PC-3 (cell line): ENCODE measurements at regions not wholly inside any gene's neighbourhood (a gene's known extent, or its start where the extent isn't known, plus 50 kb on each side); places are given as distances from the start of the nearest gene placed in this dataset.

Experiments
- ATAC-seq: fragments of 200-7000 bp; cut with Tn5 transposase; 2 replicates; pipeline ENCODE4 v1.9.1; 2020; ENCODE audit warnings: mild to moderate bottlenecking, moderate library complexity
- BruUV-seq: library from RNA; stranded (reverse); fragments of 400-500 nt; replicated peaks from 2 replicates; lab custom pipeline; 2021; lab: Mats Ljungman, UMichigan
- CTCF ChIA-PET: fragments of 300-600 bp; sonication (Branson Sonifier 250); formaldehyde crosslinking; loops from one replicate; lab custom pipeline; 2022; ENCODE audit warnings: antibody characterized with exemption; lab: Charles Lee
- POLR2A ChIA-PET: fragments of 300-600 bp; sonication (Branson Sonifier 250); formaldehyde crosslinking; loops from one replicate; lab custom pipeline; 2022; ENCODE audit warnings: antibody characterized with exemption; ENCODE audit not compliant: unreplicated experiment; lab: Charles Lee
- DNase-seq: peaks from one replicate; pipeline ENCODE4 v3.0.0-alpha.2; 2015
- H2AFZ ChIP-seq: fragments of 300-600 bp; sonication (generic); 2 replicates; pipeline ENCODE4 v1.6.0; 2016; ENCODE audit warnings: antibody characterized with exemption, low read length
- H3F3A ChIP-seq: fragments of 300-600 bp; sonication (generic); one replicate; pipeline ENCODE4 v1.6.0; 2017; ENCODE audit warnings: antibody characterized with exemption, low read length, control low read depth, mild to moderate bottlenecking; ENCODE audit not compliant: unreplicated experiment
- H3K27ac ChIP-seq: fragments of 300-600 bp; sonication (generic); 2 replicates; pipeline ENCODE4 v1.5.1; 2016; ENCODE audit warnings: mild to moderate bottlenecking, low read length
- H3K27me3 ChIP-seq: fragments of 300-600 bp; sonication (generic); 2 replicates; pipeline ENCODE4 v1.6.1; 2016; ENCODE audit warnings: low read length, mixed read lengths
- H3K36me3 ChIP-seq: fragments of 300-600 bp; sonication (generic); 2 replicates; pipeline ENCODE4 v1.6.1; 2016; ENCODE audit warnings: low read depth, mixed run types, low read length, mixed read lengths
- H3K4me1 ChIP-seq: fragments of 300-600 bp; sonication (generic); 2 replicates; pipeline ENCODE4 v1.5.1; 2016; ENCODE audit warnings: low read length; ENCODE audit not compliant: insufficient read depth
- H3K4me2 ChIP-seq: fragments of 300-600 bp; sonication (generic); 2 replicates; pipeline ENCODE4 v1.6.0; 2016; ENCODE audit warnings: low read length
- H3K4me3 ChIP-seq: fragments of 300-600 bp; sonication (generic); 2 replicates; pipeline ENCODE4 v1.5.1; 2016; ENCODE audit warnings: mild to moderate bottlenecking, low read length, mixed read lengths
- H3K79me2 ChIP-seq: fragments of 300-600 bp; sonication (generic); 2 replicates; pipeline ENCODE4 v1.6.1; 2017; ENCODE audit warnings: low read length, mixed read lengths
- H3K9ac ChIP-seq: fragments of 300-600 bp; sonication (generic); 2 replicates; pipeline ENCODE4 v1.6.0; 2016; ENCODE audit warnings: mild to moderate bottlenecking, low read length
- H3K9me2 ChIP-seq: fragments of 300-600 bp; sonication (generic); replicated peaks from 2 replicates; pipeline ENCODE4 v1.6.1; 2016; ENCODE audit warnings: mixed run types, low read length, mixed read lengths
- H3K9me3 ChIP-seq: fragments of 300-600 bp; sonication (generic); 2 replicates; pipeline ENCODE4 v1.6.1; 2016; ENCODE audit warnings: low read length, mixed read lengths
- H4K20me1 ChIP-seq: fragments of 300-600 bp; sonication (generic); 2 replicates; pipeline ENCODE4 v1.6.1; 2016; ENCODE audit warnings: low read length, mixed read lengths
- EZH2 ChIP-seq: fragments of 300-600 bp; sonication (generic); IDR thresholded peaks from one replicate; pipeline ENCODE4 v1.6.1; 2017; ENCODE audit warnings: antibody characterized with exemption, mild to moderate bottlenecking, low read length; ENCODE audit not compliant: unreplicated experiment
- EZH2phosphoT487 ChIP-seq: fragments of 300-600 bp; sonication (generic); IDR thresholded peaks from 2 replicates; pipeline ENCODE4 v1.6.1; 2018; ENCODE audit warnings: mild to moderate bottlenecking, antibody characterized with exemption, low read length, borderline replicate concordance
- intact Hi-C: fragments of 100-400 bp; cut with micrococcal nuclease; formaldehyde crosslinking; loops from 2 replicates; pipeline ENCODE4 v1.9.0; 2023
- TF ChIP-seq, protein P1 (sequence below): fragments of 300-600 bp; sonication (generic); conservative IDR thresholded peaks from 2 replicates; pipeline ENCODE4 v1.5.1; 2017; ENCODE audit warnings: antibody characterized with exemption, low read depth, mild to moderate bottlenecking, low read length

DNA sequence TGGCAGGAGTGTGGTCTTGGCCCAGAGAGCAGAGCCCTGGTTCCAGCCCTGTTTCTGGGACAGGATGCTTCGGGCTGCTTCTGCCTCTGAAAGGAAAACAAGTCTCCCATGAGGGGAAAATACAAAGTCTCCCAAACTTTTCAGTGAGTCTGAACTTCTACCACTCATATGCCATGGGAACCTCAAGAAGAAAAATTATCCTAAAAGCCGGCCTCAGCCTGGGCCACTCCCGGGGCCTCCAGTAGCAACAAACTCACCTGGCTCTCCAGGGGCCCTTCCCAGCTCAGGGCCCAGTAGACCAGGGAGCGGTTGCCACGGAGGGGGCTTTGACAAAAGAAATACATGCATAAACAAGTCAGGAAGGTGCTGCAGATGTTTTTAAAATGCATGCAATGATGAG lies 289.2 kb upstream of the HDAC4 start:
- H3K79me2 ChIP-seq = no peaks in the 10 kb centered on the region
- ATAC-seq = no peak
- no peak for DNase-seq
- TF ChIP-seq, protein P1, sequence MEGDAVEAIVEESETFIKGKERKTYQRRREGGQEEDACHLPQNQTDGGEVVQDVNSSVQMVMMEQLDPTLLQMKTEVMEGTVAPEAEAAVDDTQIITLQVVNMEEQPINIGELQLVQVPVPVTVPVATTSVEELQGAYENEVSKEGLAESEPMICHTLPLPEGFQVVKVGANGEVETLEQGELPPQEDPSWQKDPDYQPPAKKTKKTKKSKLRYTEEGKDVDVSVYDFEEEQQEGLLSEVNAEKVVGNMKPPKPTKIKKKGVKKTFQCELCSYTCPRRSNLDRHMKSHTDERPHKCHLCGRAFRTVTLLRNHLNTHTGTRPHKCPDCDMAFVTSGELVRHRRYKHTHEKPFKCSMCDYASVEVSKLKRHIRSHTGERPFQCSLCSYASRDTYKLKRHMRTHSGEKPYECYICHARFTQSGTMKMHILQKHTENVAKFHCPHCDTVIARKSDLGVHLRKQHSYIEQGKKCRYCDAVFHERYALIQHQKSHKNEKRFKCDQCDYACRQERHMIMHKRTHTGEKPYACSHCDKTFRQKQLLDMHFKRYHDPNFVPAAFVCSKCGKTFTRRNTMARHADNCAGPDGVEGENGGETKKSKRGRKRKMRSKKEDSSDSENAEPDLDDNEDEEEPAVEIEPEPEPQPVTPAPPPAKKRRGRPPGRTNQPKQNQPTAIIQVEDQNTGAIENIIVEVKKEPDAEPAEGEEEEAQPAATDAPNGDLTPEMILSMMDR = no peak
- no peak for TF ChIP-seq EZH2phosphoT487
- no peak for TF ChIP-seq EZH2
- no peak overlapping the region for H3K4me3 ChIP-seq
- H2AFZ ChIP-seq = no peak overlapping the region
- no peaks in the 10 kb centered on the region for H3K9me3 ChIP-seq
- H3K4me2 ChIP-seq = no peak overlapping the region
- no peak overlapping the region for H3K27ac ChIP-seq
- no peaks in the 10 kb centered on the region for H3F3A ChIP-seq
- H3K9me2 ChIP-seq = no peaks in the 10 kb centered on the region
- H3K4me1 ChIP-seq = no peaks in the 10 kb centered on the region
- BruUV-seq = no TSS peak
- intact Hi-C loops = no loop called here
- no peak overlapping the region for H3K9ac ChIP-seq
- H3K27me3 ChIP-seq = peaks cover 90% of the 10 kb centered on the region
- CTCF ChIA-PET = no interaction called here
- H4K20me1 ChIP-seq = no peaks in the 10 kb centered on the region
- POLR2A ChIA-PET = no interaction called here
- H3K36me3 ChIP-seq = no peaks in the 10 kb centered on the region

DNA sequence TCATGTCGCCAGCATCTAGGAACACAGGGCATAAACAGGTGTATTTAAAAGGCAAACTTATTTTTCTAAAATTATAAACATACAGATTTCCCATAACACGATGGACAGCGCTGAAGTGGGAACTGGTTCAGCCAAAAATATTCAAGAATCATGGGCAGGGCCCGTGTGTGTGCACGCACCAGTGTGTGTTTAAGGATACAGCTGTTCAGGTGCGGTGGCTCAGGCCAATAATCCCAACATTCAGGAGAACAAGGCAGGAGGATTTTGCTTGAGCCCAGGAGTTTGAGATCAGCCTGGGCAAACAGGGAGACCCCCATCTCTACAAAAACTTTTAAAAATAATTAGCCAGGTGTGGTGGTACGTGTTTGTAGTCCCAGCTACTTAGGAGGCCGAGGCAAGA lies 288.6 kb upstream of the HDAC4 start:
- DNase-seq = no peak
- Histone ChIP-seq H3K27me3 (peaks cover 90% of the 10 kb centered on the region), H3K4me3 (no peak overlapping the region), H3F3A (no peaks in the 10 kb centered on the region), H3K79me2 (no peaks in the 10 kb centered on the region), H3K27ac (no peak overlapping the region), H4K20me1 (no peaks in the 10 kb centered on the region), H3K9me2 (no peaks in the 10 kb centered on the region), H3K9me3 (no peaks in the 10 kb centered on the region), H3K4me2 (no peak overlapping the region), H2AFZ (no peak overlapping the region), H3K9ac (no peak overlapping the region), H3K4me1 (no peaks in the 10 kb centered on the region), H3K36me3 (no peaks in the 10 kb centered on the region)
- POLR2A ChIA-PET = no interaction called here
- CTCF ChIA-PET = no interaction called here
- TF ChIP-seq EZH2phosphoT487 (no peak), EZH2 (no peak)
- TF ChIP-seq, protein P1 = no peak
- BruUV-seq = no TSS peak
- no peak for ATAC-seq
- intact Hi-C loops = no loop called here

DNA sequence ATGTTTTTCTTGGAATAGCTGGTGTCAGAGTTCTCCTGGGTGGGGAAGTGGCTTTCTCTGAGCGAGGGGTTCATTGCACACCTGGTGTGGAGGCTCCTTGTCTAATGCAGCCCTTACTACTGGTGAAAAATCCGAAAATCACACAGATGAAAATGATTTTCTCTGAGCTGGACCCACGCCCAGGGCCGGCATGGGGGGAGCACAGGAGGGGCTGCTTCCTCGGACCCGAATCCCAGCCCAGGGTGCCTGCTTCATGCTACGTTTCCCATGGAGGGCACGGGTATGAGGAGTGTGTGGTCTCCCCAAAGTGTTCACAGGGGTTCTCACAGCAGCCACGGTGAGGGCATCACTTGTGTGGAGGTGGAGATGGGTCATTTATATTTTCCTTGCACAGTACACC lies 288.0 kb upstream of the HDAC4 start:
- H3K27me3 ChIP-seq = peaks cover 91% of the 10 kb centered on the region
- intact Hi-C loops = no loop called here
- no peaks in the 10 kb centered on the region for H4K20me1 ChIP-seq
- no peaks in the 10 kb centered on the region for H3K79me2 ChIP-seq
- no TSS peak for BruUV-seq
- H3K4me2 ChIP-seq = no peak overlapping the region
- H3K4me3 ChIP-seq = no peak overlapping the region
- H3K36me3 ChIP-seq = no peaks in the 10 kb centered on the region
- no peaks in the 10 kb centered on the region for H3F3A ChIP-seq
- no peak overlapping the region for H3K27ac ChIP-seq
- no peaks in the 10 kb centered on the region for H3K4me1 ChIP-seq
- DNase-seq (no peak), ATAC-seq (no peak)
- TF ChIP-seq EZH2phosphoT487 (no peak), EZH2 (no peak)
- TF ChIP-seq, protein P1 = no peak
- ChIA-PET CTCF (no interaction called here), POLR2A (no interaction called here)
- no peak overlapping the region for H3K9ac ChIP-seq
- H3K9me3 ChIP-seq = no peaks in the 10 kb centered on the region
- no peak overlapping the region for H2AFZ ChIP-seq
- H3K9me2 ChIP-seq = no peaks in the 10 kb centered on the region
